K562 (cell line): ENCODE measurements at regions not wholly inside any gene's neighbourhood (a gene's known extent, or its start where the extent isn't known, plus 50 kb on each side); places are given as distances from the start of the nearest gene placed in this dataset.

Experiments
- ATAC-seq: fragments of 200-7000 bp; cut with Tn5 transposase; 3 replicates; pipeline ENCODE4 v1.9.1; 2020; ENCODE audit warnings: moderate library complexity
- BruUV-seq: library from RNA; stranded (reverse); fragments of 400-500 nt; replicated peaks from 2 replicates; lab custom pipeline; 2021; lab: Mats Ljungman, UMichigan
- CTCF ChIA-PET: fragments of 300-600 bp; formaldehyde crosslinking; extraction: SDS; loops from one replicate; lab custom pipeline; 2021; ENCODE audit warnings: low intra/inter-chr PET ratio; lab: Yijun Ruan, JAX
- POLR2A ChIA-PET: fragments of 300-600, 350-650 bp; sonication (Branson Sonifier 250); formaldehyde crosslinking; extraction: SDS; loops from one replicate; lab custom pipeline; 2021; ENCODE audit warnings: antibody characterized with exemption, inconsistent platforms; lab: Yijun Ruan, JAX
- DNase-seq, 4 experiments: peaks; one replicate each; pipeline versions ENCODE4 v3.0.0 to v3.0.0-alpha.2; 2011 to 2018; ENCODE audit warnings: low spot score in 3 of 4, mixed read lengths in 3 of 4; ENCODE audit errors: extremely low read depth in 1 of 4
- FAIRE-seq: peaks from 2 replicates; lab custom pipeline; 2011; peaks lifted over from hg19 to GRCh38; lab: Jason Lieb, UNC
- H2AFZ ChIP-seq: 2 replicates; pipeline ENCODE4 v1.6.0; 2011; ENCODE audit warnings: low read depth, low read length, control low read depth, inconsistent platforms
- H3K27ac ChIP-seq: fragments of 200-600 bp; 3 replicates; pipeline ENCODE4 v1.8.0; 2011; ENCODE audit warnings: low read depth, mild to moderate bottlenecking, control low read depth, inconsistent platforms, low read length, moderate library complexity, mixed read lengths; ENCODE audit errors: extremely low read depth
- H3K27me3 ChIP-seq, 2 experiments: fragments of 300-600 bp in 1 of 2; 2 replicates in 1 of 2; 3 replicates in 1 of 2; pipeline versions ENCODE4 v1.6.0 to v1.8.0; 2011; ENCODE audit warnings: inconsistent platforms in 2 of 2, low read length in 2 of 2, mild to moderate bottlenecking in 1 of 2, mixed read lengths in 1 of 2, moderate library complexity in 1 of 2; ENCODE audit not compliant: control insufficient read depth in 2 of 2, insufficient read depth in 2 of 2
- H3K36me3 ChIP-seq: fragments of 300-600 bp; 3 replicates; pipeline ENCODE4 v1.8.0; 2011; ENCODE audit warnings: mild to moderate bottlenecking, low read length, inconsistent platforms; ENCODE audit not compliant: control insufficient read depth, insufficient read depth
- H3K4me1 ChIP-seq, 2 experiments: fragments of 200-600 bp in 1 of 2; replicated peaks in 1 of 2; 2 replicates in 1 of 2; 3 replicates in 1 of 2; pipeline versions ENCODE4 v1.5.1 to v1.8.0; 2011; ENCODE audit warnings: inconsistent platforms in 2 of 2, low read length in 2 of 2, mild to moderate bottlenecking in 1 of 2, mixed read lengths in 1 of 2, moderate library complexity in 1 of 2; ENCODE audit not compliant: control insufficient read depth in 2 of 2, insufficient read depth in 2 of 2
- H3K4me2 ChIP-seq: 2 replicates; pipeline ENCODE4 v1.6.1; 2011; ENCODE audit warnings: low read length, control low read depth, inconsistent platforms, mixed read lengths; ENCODE audit not compliant: insufficient read depth
- H3K4me3 ChIP-seq: fragments of 200-600 bp; sonication (generic), shearing (Covaris generic); 2 replicates; pipeline ENCODE4 v1.5.1; 2016; ENCODE audit warnings: control low read depth, inconsistent platforms
- H3K79me2 ChIP-seq: fragments of 200-600 bp; 3 replicates; pipeline ENCODE4 v1.8.0; 2011; ENCODE audit warnings: low read length, inconsistent platforms; ENCODE audit not compliant: control insufficient read depth, insufficient read depth
- H3K9ac ChIP-seq, 2 experiments: 2 replicates each; pipeline versions ENCODE4 v1.6.0 to v1.6.1; 2011; ENCODE audit warnings: low read depth in 2 of 2, low read length in 2 of 2, control low read depth in 1 of 2, inconsistent platforms in 1 of 2, mild to moderate bottlenecking in 1 of 2, mixed read lengths in 1 of 2; ENCODE audit not compliant: insufficient read depth in 1 of 2
- H3K9me1 ChIP-seq: one replicate; pipeline ENCODE4 v1.6.0; 2011; ENCODE audit warnings: inconsistent platforms, mild to moderate bottlenecking, low read length, moderate library complexity; ENCODE audit not compliant: control insufficient read depth, insufficient read depth
- H3K9me3 ChIP-seq: replicated peaks from 2 replicates; pipeline ENCODE4 v1.5.1; 2011; ENCODE audit warnings: low read depth, low read length, inconsistent platforms; ENCODE audit not compliant: control insufficient read depth, insufficient read depth
- H4K20me1 ChIP-seq: replicated peaks from 2 replicates; pipeline ENCODE4 v1.6.1; 2011; ENCODE audit warnings: low read length, inconsistent platforms, mixed read lengths; ENCODE audit not compliant: control insufficient read depth, insufficient read depth
- HMG20A ChIP-seq: fragments of 450-650 bp; formaldehyde crosslinking; conservative IDR thresholded peaks from 2 replicates; pipeline ENCODE4 v1.4.0; 2020; ENCODE audit warnings: mild to moderate bottlenecking, mixed read lengths
- MEIS2 ChIP-seq: fragments of 450-650 bp; IDR thresholded peaks from 2 replicates; pipeline ENCODE4 v1.6.1; 2014; ENCODE audit warnings: mild to moderate bottlenecking; ENCODE audit not compliant: partially characterized antibody
- MIER1 ChIP-seq: fragments of 450-650 bp; IDR thresholded peaks from 2 replicates; pipeline ENCODE4 v1.6.1; 2016; ENCODE audit warnings: antibody characterized with exemption, mild to moderate bottlenecking, low read depth
- RBM25 ChIP-seq: fragments of 200-400 bp; formaldehyde crosslinking; IDR thresholded peaks from 2 replicates; pipeline ENCODE4 v1.6.1; 2018; ENCODE audit warnings: low read length, low read depth, moderate library complexity; ENCODE audit not compliant: severe bottlenecking
- RREB1 ChIP-seq: fragments of 250-450 bp; sonication (Bioruptor Pico); IDR thresholded peaks from 2 replicates; pipeline ENCODE4 v1.4.0; 2020
- SMARCE1 ChIP-seq: fragments of 450-650 bp; IDR thresholded peaks from 2 replicates; pipeline ENCODE4 v1.7.1; 2016; ENCODE audit warnings: mild to moderate bottlenecking
- ZNF76 ChIP-seq: fragments of 250-450 bp; sonication (Bioruptor Pico); IDR thresholded peaks from 2 replicates; pipeline ENCODE4 v1.4.0; 2020; ENCODE audit warnings: mild to moderate bottlenecking, moderate library complexity, borderline replicate concordance
- whole genome bisulfite sequencing: fragments of 100-300 bp; shearing (Covaris generic); methylation state at CpG from one replicate; pipeline ENCODE4 v1.1.6; 2016; ENCODE audit warnings: low coverage, mixed read lengths; ENCODE audit not compliant: insufficient coverage; ENCODE audit errors: missing lambda C conversion rate; 5-methylcytosine and 5-hydroxymethylcytosine counted together
- in situ Hi-C: fragments of 300-500 bp; cut with MboI; formaldehyde crosslinking; loops from 4 replicates; pipeline ENCODE4 v1.15.0; 2018; ENCODE audit warnings: inconsistent platforms, mixed read lengths
- intact Hi-C: fragments of 100-400 bp; cut with micrococcal nuclease; formaldehyde crosslinking; loops from 2 replicates; pipeline ENCODE4 v1.14.2; 2022
- TF ChIP-seq, protein P1 (sequence below): sonication (generic); formaldehyde crosslinking; IDR thresholded peaks from 2 replicates; pipeline ENCODE4 v1.8.1; 2023; ENCODE audit warnings: mild to moderate bottlenecking, missing genetic modification reagents
- TF ChIP-seq, protein P2 (sequence below): fragments of 450-650 bp; IDR thresholded peaks from 2 replicates; pipeline ENCODE4 v1.6.1; 2016

DNA sequence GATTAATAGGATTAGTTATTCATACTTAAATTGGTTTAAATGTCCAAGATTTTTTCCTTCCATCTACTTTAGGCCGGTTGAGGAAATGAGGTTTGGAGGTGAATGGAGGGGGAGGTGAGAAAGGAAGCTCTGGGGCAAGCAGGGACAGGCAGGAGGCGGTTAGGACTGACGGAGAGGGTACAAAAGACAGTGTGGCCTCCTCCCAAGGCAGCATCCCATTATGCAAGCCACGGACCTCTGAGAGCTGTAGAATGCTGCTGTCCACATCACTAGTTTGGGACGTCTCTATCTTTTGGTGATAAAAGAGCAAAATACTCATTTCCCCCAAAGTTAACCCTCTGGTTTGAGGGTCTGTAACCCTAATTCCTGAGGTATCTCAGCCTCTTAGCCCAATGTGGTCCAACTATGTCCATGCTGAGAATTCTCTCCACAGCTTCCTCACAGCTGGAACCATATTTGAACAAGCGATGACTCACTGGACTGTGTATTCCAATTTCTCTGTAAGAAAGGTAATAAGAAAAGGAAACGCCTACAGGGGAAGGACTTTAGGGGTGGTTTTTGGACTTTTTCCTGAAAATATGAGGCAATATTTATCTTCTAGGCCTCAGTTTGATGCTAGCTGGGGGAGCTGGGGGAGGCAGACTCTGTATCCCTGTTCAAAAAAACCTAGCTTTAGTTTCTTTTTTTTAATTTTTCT, 172.2 kb downstream of the TFAP2B start (continued):
- TF ChIP-seq RREB1 (CRISPR knock-in tag), result no peak
- TF ChIP-seq MIER1, result no peak
- peak; percentile 63; the same call in 1 of the 2 replicates for TF ChIP-seq SMARCE1
- TF ChIP-seq HMG20A, result no peak
- TF ChIP-seq, all 486 proteins: peak for 11

DNA sequence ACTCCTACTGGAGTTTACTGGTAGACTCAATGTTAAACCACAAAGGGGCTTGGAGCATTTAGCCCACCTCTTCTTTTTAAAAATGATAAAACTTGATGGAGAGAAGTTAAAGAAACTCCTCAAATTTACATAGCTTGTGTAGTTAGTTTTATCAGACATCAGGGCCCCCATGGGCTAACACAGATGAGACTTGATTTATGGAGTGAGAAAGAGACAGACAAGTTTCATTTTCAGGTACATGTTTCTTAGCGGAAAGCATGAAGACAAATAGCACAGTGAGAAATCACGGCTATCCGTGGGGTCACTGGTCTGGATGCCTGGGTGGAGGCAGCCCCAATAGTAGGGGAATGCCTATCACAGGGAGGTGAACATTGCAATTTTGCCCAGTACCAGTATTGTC, 173.6 kb downstream of the TFAP2B start:
- no peaks in the 10 kb centered on the region for H3K79me2 ChIP-seq
- DNase-seq, result no peak
- 93% methylated on average over 3 of the region's 3 CpGs for WGBS
- no TSS peak for BruUV-seq
- in situ Hi-C loops (no loop called here), intact Hi-C loops (no loop called here)
- no peak for ATAC-seq
- H3K27me3 ChIP-seq, result no peaks in the 10 kb centered on the region
- H3K27ac ChIP-seq, result no peak overlapping the region
- ChIA-PET POLR2A (interaction anchor here (0.8 kb wide), 1 partner anchor 11 kb away, joined by 3 read pairs; no protein-coding TSS in a partner anchor), CTCF (no interaction called here)
- H3K4me3 ChIP-seq, result no peak overlapping the region
- no peak overlapping the region for H3K9ac ChIP-seq
- peaks cover 0 to 18% of the 10 kb centered on the region in 2 experiments; a peak in 3 of 5 replicates for H3K4me1 ChIP-seq
- H3K9me1 ChIP-seq, result no peaks in the 10 kb centered on the region
- H4K20me1 ChIP-seq, result no peaks in the 10 kb centered on the region
- FAIRE-seq, result no peak
- no peaks in the 10 kb centered on the region for H3K36me3 ChIP-seq
- H3K9me3 ChIP-seq, result no peaks in the 10 kb centered on the region
- H3K4me2 ChIP-seq, result no peak overlapping the region
- H2AFZ ChIP-seq, result peak overlapping the region; percentile 52
- TF ChIP-seq RBM25 (no peak), MEIS2 (peak; percentile 65), ZNF76 (CRISPR knock-in tag) (no peak)
- TF ChIP-seq, protein P1, sequence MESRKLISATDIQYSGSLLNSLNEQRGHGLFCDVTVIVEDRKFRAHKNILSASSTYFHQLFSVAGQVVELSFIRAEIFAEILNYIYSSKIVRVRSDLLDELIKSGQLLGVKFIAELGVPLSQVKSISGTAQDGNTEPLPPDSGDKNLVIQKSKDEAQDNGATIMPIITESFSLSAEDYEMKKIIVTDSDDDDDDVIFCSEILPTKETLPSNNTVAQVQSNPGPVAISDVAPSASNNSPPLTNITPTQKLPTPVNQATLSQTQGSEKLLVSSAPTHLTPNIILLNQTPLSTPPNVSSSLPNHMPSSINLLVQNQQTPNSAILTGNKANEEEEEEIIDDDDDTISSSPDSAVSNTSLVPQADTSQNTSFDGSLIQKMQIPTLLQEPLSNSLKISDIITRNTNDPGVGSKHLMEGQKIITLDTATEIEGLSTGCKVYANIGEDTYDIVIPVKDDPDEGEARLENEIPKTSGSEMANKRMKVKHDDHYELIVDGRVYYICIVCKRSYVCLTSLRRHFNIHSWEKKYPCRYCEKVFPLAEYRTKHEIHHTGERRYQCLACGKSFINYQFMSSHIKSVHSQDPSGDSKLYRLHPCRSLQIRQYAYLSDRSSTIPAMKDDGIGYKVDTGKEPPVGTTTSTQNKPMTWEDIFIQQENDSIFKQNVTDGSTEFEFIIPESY, result peak; percentile 16; the same call in 1 of the 2 replicates
- TF ChIP-seq, protein P2, sequence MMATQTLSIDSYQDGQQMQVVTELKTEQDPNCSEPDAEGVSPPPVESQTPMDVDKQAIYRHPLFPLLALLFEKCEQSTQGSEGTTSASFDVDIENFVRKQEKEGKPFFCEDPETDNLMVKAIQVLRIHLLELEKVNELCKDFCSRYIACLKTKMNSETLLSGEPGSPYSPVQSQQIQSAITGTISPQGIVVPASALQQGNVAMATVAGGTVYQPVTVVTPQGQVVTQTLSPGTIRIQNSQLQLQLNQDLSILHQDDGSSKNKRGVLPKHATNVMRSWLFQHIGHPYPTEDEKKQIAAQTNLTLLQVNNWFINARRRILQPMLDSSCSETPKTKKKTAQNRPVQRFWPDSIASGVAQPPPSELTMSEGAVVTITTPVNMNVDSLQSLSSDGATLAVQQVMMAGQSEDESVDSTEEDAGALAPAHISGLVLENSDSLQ, result peak; percentile 36; the same call in 1 of the 2 replicates
